OCI-LY7 (cell line): ENCODE measurements at regions not wholly inside any gene's neighbourhood (a gene's known extent, or its start where the extent isn't known, plus 50 kb on each side); places are given as distances from the start of the nearest gene placed in this dataset.

Source experiments
- CTCF ChIP-seq: fragments of 200-600 bp; sonication (generic); conservative IDR thresholded peaks from 2 replicates; pipeline ENCODE4 v1.5.1; 2014; ENCODE audit warnings: mild to moderate bottlenecking, antibody characterized with exemption, low read length, moderate library complexity, mixed read lengths
- EZH2phosphoT487 ChIP-seq: fragments of 200-600 bp; sonication (generic); IDR thresholded peaks from 2 replicates; pipeline ENCODE4 v1.6.1; 2018; ENCODE audit warnings: low read depth, borderline replicate concordance, mild to moderate bottlenecking, mixed run types, antibody characterized with exemption, low read length, moderate library complexity, mixed read lengths

GRCh38 chr12:46456356-46457334, 84.1 kb upstream of the SLC38A2 start:
- no peak for TF ChIP-seq CTCF
- TF ChIP-seq EZH2phosphoT487: no peak
